ENCODE measurements at regions not wholly inside any gene's neighbourhood (a gene's known extent, or its start where the extent isn't known, plus 50 kb on each side); places are given as distances from the start of the nearest gene placed in this dataset.
"Not testable (repeated sequence)": the region's sequence is repeated elsewhere in the genome, so short reads cannot be mapped to it uniquely, and the experiment has no call there.

DNA sequence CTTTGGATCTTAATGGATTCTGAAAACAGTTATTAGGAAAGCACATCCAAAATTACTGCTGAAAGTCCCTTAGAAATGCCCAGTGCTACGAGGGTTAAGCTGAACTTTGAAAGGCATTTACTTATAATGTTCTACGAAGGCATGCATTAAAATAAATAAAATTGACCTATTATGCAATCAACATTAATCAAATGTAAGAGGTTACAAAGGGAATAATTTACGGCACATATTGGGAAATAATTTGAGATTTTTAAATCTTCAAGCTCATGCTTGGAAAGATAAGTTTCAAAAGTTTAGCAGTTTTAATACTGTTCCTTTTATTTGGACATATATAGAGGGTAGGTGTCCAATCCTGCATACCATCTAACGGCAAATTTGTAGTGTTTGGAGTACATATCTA, 1564.1 kb upstream of the DDX18 start:
- Histone ChIP-seq H3K9me3 (peaks cover 0 to 5% (median under 1%) of the 10 kb centered on the region in 4 donors), H3K4me3 (no peak overlapping the region), H3K27me3 (no peaks in the 10 kb centered on the region), H3K36me3 (no peaks in the 10 kb centered on the region), H3K27ac (no peak overlapping the region), H3K4me1 (no peaks in the 10 kb centered on the region)
- no peak for DNase-seq
- no peak for TF ChIP-seq POLR2A (IDR thresholded peaks at IDR 0.05)
- TF ChIP-seq, protein P1, sequence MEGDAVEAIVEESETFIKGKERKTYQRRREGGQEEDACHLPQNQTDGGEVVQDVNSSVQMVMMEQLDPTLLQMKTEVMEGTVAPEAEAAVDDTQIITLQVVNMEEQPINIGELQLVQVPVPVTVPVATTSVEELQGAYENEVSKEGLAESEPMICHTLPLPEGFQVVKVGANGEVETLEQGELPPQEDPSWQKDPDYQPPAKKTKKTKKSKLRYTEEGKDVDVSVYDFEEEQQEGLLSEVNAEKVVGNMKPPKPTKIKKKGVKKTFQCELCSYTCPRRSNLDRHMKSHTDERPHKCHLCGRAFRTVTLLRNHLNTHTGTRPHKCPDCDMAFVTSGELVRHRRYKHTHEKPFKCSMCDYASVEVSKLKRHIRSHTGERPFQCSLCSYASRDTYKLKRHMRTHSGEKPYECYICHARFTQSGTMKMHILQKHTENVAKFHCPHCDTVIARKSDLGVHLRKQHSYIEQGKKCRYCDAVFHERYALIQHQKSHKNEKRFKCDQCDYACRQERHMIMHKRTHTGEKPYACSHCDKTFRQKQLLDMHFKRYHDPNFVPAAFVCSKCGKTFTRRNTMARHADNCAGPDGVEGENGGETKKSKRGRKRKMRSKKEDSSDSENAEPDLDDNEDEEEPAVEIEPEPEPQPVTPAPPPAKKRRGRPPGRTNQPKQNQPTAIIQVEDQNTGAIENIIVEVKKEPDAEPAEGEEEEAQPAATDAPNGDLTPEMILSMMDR (IDR thresholded peaks at IDR 0.05): no peak

DNA sequence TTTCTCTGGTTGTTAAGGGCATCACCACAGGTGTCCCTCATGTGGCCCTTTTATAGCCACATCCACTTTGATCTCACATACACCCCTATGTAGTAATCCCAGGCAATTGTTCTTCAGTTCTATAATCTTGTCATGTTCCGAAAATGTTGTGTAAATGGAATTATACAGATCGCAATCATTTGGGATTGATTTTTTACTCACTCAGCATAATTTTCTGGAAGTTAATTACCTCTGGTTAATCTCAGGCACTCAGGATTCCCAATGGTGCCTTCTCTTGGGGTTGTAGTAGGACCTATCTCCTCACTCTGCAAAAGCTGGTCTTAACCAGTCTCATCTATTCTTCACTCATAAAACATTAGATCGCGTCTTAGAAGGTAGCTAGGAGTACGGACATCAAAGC, 1549.6 kb upstream of the DDX18 start:
- Histone ChIP-seq H3K27me3 (no peaks in the 10 kb centered on the region), H3K4me3 (no peak overlapping the region), H3K4me1 (no peaks in the 10 kb centered on the region), H3K9me3 (peaks cover 0 to 3% (median 0%) of the 10 kb centered on the region in 4 donors), H3K27ac (no peak overlapping the region), H3K36me3 (no peaks in the 10 kb centered on the region)
- no peak for DNase-seq
- no peak for TF ChIP-seq POLR2A (IDR thresholded peaks at IDR 0.05)
- TF ChIP-seq, protein P1 (IDR thresholded peaks at IDR 0.05): no peak

DNA sequence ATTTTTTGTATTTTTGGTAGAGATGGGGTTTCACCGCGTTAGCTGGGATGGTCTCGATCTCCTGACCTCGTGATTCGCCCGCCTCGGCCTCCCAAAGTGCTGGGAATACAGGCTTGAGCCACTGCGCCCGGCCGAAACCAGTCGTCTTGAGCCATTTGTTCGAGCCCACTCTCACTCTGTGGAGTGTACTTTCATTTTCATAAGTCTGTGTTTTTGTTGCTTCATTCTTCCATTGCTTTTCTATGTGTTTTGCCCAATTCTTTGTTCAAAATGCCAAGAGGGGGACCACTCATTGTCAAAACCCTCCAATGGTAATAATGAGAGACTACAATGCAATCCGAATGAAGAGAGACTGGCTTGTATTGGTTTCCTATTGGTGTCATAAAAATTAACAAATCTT, 1545.5 kb upstream of the DDX18 start:
- Histone ChIP-seq H3K4me3 (no peak overlapping the region), H3K27me3 (no peaks in the 10 kb centered on the region), H3K27ac (no peak overlapping the region), H3K4me1 (no peaks in the 10 kb centered on the region), H3K36me3 (no peaks in the 10 kb centered on the region), H3K9me3 (no peaks in the 10 kb centered on the region)
- no peak for TF ChIP-seq POLR2A (IDR thresholded peaks at IDR 0.05)
- TF ChIP-seq, protein P1 (IDR thresholded peaks at IDR 0.05): no peak
- DNase-seq: no peak

DNA sequence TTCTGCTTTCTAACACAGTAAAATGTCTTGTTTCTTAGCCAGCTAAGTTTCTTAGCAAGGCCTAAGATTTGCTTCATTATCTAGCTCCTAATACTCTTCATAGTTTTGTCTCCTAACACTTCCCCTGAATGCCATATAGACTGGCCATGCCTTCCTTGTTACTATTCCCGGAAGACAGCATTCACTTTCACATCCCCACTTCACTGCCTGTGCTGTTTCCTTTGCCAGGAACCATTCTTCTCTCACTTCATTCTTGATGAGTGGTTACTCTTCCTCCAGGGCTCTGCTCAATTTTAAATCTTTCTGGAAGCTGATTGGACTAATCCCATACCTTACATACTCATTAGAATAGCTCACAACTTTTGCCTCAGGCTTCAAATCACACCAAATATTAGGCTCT, 1510.2 kb upstream of the DDX18 start:
- Histone ChIP-seq H3K36me3 (no peaks in the 10 kb centered on the region), H3K27ac (no peak overlapping the region), H3K4me3 (no peak overlapping the region), H3K27me3 (no peaks in the 10 kb centered on the region), H3K4me1 (no peaks in the 10 kb centered on the region), H3K9me3 (no peaks in the 10 kb centered on the region)
- DNase-seq: no peak
- TF ChIP-seq POLR2A (IDR thresholded peaks at IDR 0.05): no peak

DNA sequence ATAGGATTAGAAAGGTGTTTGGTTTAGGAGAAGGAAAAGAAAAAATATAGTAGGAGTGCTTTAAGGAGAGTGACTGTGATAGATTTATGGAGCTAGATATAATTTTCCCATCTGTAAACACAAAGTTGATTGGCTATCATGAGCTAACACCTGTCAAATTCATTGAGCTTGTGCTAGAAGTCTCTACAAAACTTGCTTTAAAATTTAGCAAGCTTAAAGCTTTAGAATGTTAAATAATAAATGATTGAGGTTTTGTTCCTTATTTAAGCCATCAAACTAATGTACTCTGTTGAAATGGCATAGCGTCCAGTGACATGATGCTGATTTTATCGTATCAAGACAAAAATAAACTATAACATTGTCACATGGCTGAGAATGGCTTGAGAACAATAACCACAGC, 1497.4 kb upstream of the DDX18 start:
- TF ChIP-seq, protein P1 (IDR thresholded peaks at IDR 0.05): no peak
- TF ChIP-seq POLR2A (IDR thresholded peaks at IDR 0.05): no peak

DNA sequence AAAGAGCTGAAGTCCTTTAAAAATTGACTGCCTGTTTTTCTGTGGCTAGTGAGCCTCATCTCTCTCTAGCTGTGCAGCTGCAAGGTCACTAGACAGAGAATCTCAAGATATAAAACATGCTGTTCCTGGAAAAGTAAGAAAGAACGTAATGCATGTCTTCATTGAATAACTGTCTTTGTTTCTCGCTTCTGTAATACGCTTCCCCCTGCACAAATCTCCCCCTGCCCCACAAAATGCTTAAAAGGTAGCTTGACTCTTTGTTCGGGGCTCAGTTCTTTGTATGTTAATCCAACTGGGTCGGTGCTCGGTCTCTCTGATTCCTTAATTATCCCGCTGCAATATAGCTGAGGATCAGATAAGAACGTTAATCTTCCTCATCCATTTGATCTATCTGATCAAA, 1495.9 kb upstream of the DDX18 start:
- H3K9me3 ChIP-seq, DNase-seq, H3K36me3 ChIP-seq, H3K27ac ChIP-seq, H3K4me3 ChIP-seq, H3K27me3 ChIP-seq, H3K4me1 ChIP-seq: not testable (repeated sequence)

More for the DNA sequence above, 1497.4 kb upstream of the DDX18 start:
- Histone ChIP-seq H3K4me3 (no peak overlapping the region), H3K36me3 (no peaks in the 10 kb centered on the region), H3K9me3 (no peaks in the 10 kb centered on the region), H3K4me1 (no peaks in the 10 kb centered on the region), H3K27me3 (no peaks in the 10 kb centered on the region), H3K27ac (no peak overlapping the region)
- DNase-seq: no peak

DNA sequence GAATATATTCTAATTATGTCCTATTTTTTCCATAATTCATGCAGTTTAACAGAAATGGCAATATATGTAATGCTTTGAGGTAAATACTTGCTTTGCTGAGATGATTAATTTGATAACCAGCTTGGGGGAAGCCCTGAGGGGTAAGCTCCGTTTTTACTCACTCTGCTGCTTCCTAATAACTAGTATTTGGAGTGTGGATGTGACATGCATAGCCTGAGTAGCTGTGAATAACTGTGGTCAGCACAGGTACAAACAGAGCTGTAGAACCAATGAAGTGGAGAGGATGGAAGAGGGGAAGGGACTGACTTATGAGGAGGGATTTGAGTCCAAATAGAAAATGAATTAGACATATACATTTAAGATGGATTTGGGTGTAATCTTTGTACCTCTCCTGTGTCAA, 1495.5 kb upstream of the DDX18 start:
- H3K4me3 ChIP-seq: no peak overlapping the region

More for the DNA sequence above, 1495.5 kb upstream of the DDX18 start:
- Histone ChIP-seq H3K27ac (no peak overlapping the region), H3K27me3 (no peaks in the 10 kb centered on the region), H3K4me1 (no peaks in the 10 kb centered on the region), H3K36me3 (no peaks in the 10 kb centered on the region), H3K9me3 (no peaks in the 10 kb centered on the region)
- TF ChIP-seq POLR2A (IDR thresholded peaks at IDR 0.05): no peak
- TF ChIP-seq, protein P1 (IDR thresholded peaks at IDR 0.05): no peak
- DNase-seq: no peak
